Uterus (tissue), 3 donors: ENCODE measurements at regions not wholly inside any gene's neighbourhood (a gene's known extent, or its start where the extent isn't known, plus 50 kb on each side); places are given as distances from the start of the nearest gene placed in this dataset.
"Not testable (repeated sequence)": the region's sequence is repeated elsewhere in the genome, so short reads cannot be mapped to it uniquely, and the experiment has no call there.

ENCODE experiments used
- DNase-seq, 2 donors: peaks; one replicate each; pipeline ENCODE4 v3.0.0-alpha.2; 2019 to 2020
- H3K27ac ChIP-seq, 2 donors: fragments of 200-600 bp; sonication (generic); 1 replicate in 1 of 2; 2 replicates in 1 of 2; pipeline ENCODE4 v1.5.1; 2016 to 2018
- H3K27me3 ChIP-seq, 2 donors: fragments of 200-600 bp; sonication (generic); one replicate each; pipeline ENCODE4 v1.5.1; 2018 to 2019; ENCODE audit warnings: control low read depth in 1 of 2
- H3K36me3 ChIP-seq, 2 donors: fragments of 200-600 bp; sonication (generic); one replicate each; pipeline ENCODE4 v1.5.1; 2019; ENCODE audit warnings: control low read depth in 1 of 2
- H3K4me1 ChIP-seq, 2 donors: fragments of 200-600 bp; sonication (generic); one replicate each; pipeline ENCODE4 v1.5.1; 2018 to 2019; ENCODE audit warnings: control low read depth in 1 of 2
- H3K4me3 ChIP-seq, 2 donors: fragments of 200-600 bp; sonication (generic); 1 replicate in 1 of 2; 2 replicates in 1 of 2; pipeline ENCODE4 v1.5.1; 2018 to 2019; ENCODE audit warnings: mild to moderate bottlenecking in 1 of 2
- H3K9me3 ChIP-seq, 2 donors: fragments of 200-600 bp; sonication (generic); one replicate each; pipeline ENCODE4 v1.5.1; 2019; ENCODE audit warnings: control low read depth in 1 of 2
- POLR2A ChIP-seq, 2 donors: fragments of 450-650 bp; IDR thresholded peaks; one replicate each; pipeline ENCODE4 v1.6.1; 2016; ENCODE audit warnings: antibody characterized with exemption in 2 of 2, mild to moderate bottlenecking in 1 of 2, moderate library complexity in 1 of 2
- intact Hi-C: fragments of 100-400 bp; cut with DNase I; formaldehyde crosslinking; loops from one replicate; pipeline ENCODE4 v1.15.1; 2023; ENCODE audit warnings: low total_unique reads
- TF ChIP-seq, protein P1 (sequence below), 4 experiments: fragments of 200-600 bp in 2 of 4; fragments of 450-650 bp in 2 of 4; sonication (generic) in 2 of 4; IDR thresholded peaks; one replicate each; pipeline ENCODE4 v1.5.1; 2016 to 2019; ENCODE audit warnings: antibody characterized with exemption in 4 of 4, mild to moderate bottlenecking in 2 of 4, moderate library complexity in 1 of 4
- donor health status: DM: yes; HTN: yes; CAD: no.

GRCh38 chr16:27651301-27651700 is 101.4 kb downstream of the KATNIP start:
- Histone ChIP-seq H3K9me3 (no peaks in the 10 kb centered on the region), H3K4me3 (no peak overlapping the region), H3K27ac (no peak overlapping the region), H3K27me3 (no peaks in the 10 kb centered on the region), H3K4me1 (no peaks in the 10 kb centered on the region), H3K36me3 (no peaks in the 10 kb centered on the region)
- no peak for DNase-seq
- TF ChIP-seq, protein P1, sequence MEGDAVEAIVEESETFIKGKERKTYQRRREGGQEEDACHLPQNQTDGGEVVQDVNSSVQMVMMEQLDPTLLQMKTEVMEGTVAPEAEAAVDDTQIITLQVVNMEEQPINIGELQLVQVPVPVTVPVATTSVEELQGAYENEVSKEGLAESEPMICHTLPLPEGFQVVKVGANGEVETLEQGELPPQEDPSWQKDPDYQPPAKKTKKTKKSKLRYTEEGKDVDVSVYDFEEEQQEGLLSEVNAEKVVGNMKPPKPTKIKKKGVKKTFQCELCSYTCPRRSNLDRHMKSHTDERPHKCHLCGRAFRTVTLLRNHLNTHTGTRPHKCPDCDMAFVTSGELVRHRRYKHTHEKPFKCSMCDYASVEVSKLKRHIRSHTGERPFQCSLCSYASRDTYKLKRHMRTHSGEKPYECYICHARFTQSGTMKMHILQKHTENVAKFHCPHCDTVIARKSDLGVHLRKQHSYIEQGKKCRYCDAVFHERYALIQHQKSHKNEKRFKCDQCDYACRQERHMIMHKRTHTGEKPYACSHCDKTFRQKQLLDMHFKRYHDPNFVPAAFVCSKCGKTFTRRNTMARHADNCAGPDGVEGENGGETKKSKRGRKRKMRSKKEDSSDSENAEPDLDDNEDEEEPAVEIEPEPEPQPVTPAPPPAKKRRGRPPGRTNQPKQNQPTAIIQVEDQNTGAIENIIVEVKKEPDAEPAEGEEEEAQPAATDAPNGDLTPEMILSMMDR (IDR thresholded peaks at IDR 0.05): no peak
- TF ChIP-seq POLR2A (IDR thresholded peaks at IDR 0.05): no peak
- intact Hi-C loops: no loop called here

GRCh38 chr16:27657811-27658210 is 107.9 kb downstream of the KATNIP start:
- no peak overlapping the region for H3K27ac ChIP-seq
- no peaks in the 10 kb centered on the region for H3K4me1 ChIP-seq
- H3K4me3 ChIP-seq: no peak overlapping the region
- intact Hi-C loops: no loop called here
- H3K27me3 ChIP-seq: no peaks in the 10 kb centered on the region
- no peak for TF ChIP-seq POLR2A (IDR thresholded peaks at IDR 0.05)
- TF ChIP-seq, protein P1 (IDR thresholded peaks at IDR 0.05): no peak
- no peak for DNase-seq
- H3K9me3 ChIP-seq: no peaks in the 10 kb centered on the region
- no peaks in the 10 kb centered on the region for H3K36me3 ChIP-seq

DNA sequence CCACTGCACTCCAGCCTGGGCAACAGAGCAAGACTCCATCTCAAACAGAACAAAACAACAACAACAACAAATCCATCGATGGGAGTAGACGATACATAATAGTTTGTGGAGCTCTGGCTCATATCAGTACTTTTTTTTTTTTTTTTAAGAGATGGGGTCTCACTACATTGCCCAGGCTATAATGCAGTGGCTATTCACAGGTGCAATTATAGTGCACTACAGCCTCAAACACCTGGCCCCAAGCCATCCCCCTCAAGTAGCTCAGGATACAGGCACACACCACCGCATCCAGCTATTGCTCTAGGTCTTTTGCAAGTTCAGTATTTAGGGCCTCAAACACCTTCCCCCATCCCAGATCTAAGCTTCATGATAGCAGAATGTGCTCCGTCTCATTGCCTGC is 110.6 kb downstream of the KATNIP start:
- H3K27me3 ChIP-seq: no peaks in the 10 kb centered on the region
- H3K9me3 ChIP-seq: no peaks in the 10 kb centered on the region
- H3K36me3 ChIP-seq: no peaks in the 10 kb centered on the region
- H3K27ac ChIP-seq: no peak overlapping the region
- no peak for TF ChIP-seq POLR2A (IDR thresholded peaks at IDR 0.05)
- TF ChIP-seq, protein P1 (IDR thresholded peaks at IDR 0.05): no peak
- intact Hi-C loops: no loop called here
- H3K4me3 ChIP-seq: no peak overlapping the region
- no peak for DNase-seq
- H3K4me1 ChIP-seq: no peaks in the 10 kb centered on the region

DNA sequence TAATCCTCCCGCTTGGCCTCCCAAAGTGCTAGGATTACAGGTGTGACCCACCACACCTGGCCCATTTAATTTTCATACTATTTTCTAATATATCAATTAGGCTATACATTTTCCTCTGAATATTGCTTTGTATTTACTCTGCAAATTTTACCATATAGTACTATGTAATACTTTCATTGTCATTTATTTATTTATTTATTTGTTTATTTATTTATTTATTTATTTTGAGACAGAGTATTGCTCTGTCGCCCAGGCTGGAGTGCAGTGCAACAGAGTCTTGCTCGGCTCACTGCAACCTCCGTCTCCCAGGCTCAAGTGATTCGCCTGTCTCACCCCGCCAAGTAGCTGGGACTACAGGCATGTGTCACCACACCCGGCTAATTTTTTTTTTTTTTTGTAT is 113.3 kb downstream of the KATNIP start:
- H3K27ac ChIP-seq, intact Hi-C loops, H3K4me1 ChIP-seq, H3K36me3 ChIP-seq, H3K9me3 ChIP-seq, H3K27me3 ChIP-seq, DNase-seq, H3K4me3 ChIP-seq: not testable (repeated sequence)

DNA sequence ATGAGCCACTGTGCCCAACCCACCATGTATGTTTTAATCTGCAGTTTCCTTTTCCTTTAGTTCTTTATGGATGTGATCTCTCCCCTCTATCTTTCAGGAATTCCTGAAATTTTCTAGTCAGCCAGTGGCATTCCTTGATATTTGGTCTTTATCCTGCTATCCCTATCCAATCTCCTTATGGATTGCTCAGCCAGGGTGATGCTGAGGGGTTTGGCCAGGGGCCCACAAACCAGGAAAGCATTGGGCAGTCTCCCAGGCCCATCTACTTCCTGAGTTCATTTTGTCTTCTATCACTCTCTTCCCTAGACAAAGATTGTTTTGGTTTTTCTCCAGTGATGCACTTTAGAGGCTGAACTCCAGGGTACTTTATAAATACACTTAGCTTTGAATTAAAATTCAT is 115.9 kb downstream of the KATNIP start:
- DNase-seq: no peak

More for the DNA sequence above, 115.9 kb downstream of the KATNIP start:
- Histone ChIP-seq H3K27ac (no peak overlapping the region), H3K27me3 (no peaks in the 10 kb centered on the region), H3K9me3 (no peaks in the 10 kb centered on the region), H3K36me3 (no peaks in the 10 kb centered on the region), H3K4me3 (no peak overlapping the region), H3K4me1 (no peaks in the 10 kb centered on the region)
- no peak for TF ChIP-seq POLR2A (IDR thresholded peaks at IDR 0.05)
- TF ChIP-seq, protein P1 (IDR thresholded peaks at IDR 0.05): no peak
- intact Hi-C loops: no loop called here
